ENCODE measurements at regions not wholly inside any gene's neighbourhood (a gene's known extent, or its start where the extent isn't known, plus 50 kb on each side); places are given as distances from the start of the nearest gene placed in this dataset.

- TF ChIP-seq CTCF (IDR thresholded peaks at IDR 0.05; ENCODE audit: insufficient read depth, low read length, poor library complexity, severe bottlenecking) = no peak
- TF ChIP-seq EZH2phosphoT487 (conservative IDR thresholded peaks at IDR 0.05; ENCODE audit: low read length) = no peak
These were observed 373.1 kb downstream of the PPARGC1A start for GRCh38 chr4:23516716-23517115.

Measured in SU-DHL-6 (cell line).